ENCODE measurements at regions not wholly inside any gene's neighbourhood (a gene's known extent, or its start where the extent isn't known, plus 50 kb on each side); places are given as distances from the start of the nearest gene placed in this dataset.

DNA sequence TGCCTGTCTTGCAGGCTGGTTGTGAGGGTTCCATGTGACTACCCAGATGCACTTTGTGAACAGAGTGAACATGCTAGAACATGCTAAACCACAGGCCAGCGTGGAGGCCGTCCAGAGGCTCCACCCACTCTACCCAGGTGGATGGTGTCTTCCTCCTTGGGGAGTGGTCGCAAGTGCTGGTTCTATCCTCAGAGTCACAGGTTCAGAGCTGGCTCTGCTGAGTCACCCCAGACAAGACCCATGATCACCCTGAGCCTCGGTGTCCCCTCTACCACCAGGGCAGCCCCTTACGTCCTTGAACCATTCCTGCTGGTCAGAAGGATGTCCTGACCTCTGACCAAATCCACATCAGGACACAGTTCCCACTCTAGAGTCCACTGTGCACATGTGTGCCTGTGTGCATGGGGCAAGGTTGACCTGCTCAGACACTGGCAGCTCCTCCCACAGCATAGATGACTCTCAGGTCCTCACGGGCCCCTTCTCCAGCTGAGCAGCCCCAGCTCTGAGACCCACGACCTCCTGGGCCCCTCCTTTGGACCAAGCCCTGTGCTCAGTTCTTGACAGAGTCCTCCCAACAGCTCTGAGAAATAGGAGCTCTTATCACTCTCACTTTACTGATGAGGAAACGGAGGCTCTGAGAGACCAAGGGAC is 391.8 kb downstream of the MATN1 start:
- TF ChIP-seq TAF1 (IDR thresholded peaks at IDR 0.05; ENCODE audit: borderline replicate concordance, insufficient read depth, low read length): no peak
- TF ChIP-seq SIN3A (IDR thresholded peaks at IDR 0.05; ENCODE audit: borderline replicate concordance, insufficient read depth, low read length): no peak
- TF ChIP-seq, protein P1, sequence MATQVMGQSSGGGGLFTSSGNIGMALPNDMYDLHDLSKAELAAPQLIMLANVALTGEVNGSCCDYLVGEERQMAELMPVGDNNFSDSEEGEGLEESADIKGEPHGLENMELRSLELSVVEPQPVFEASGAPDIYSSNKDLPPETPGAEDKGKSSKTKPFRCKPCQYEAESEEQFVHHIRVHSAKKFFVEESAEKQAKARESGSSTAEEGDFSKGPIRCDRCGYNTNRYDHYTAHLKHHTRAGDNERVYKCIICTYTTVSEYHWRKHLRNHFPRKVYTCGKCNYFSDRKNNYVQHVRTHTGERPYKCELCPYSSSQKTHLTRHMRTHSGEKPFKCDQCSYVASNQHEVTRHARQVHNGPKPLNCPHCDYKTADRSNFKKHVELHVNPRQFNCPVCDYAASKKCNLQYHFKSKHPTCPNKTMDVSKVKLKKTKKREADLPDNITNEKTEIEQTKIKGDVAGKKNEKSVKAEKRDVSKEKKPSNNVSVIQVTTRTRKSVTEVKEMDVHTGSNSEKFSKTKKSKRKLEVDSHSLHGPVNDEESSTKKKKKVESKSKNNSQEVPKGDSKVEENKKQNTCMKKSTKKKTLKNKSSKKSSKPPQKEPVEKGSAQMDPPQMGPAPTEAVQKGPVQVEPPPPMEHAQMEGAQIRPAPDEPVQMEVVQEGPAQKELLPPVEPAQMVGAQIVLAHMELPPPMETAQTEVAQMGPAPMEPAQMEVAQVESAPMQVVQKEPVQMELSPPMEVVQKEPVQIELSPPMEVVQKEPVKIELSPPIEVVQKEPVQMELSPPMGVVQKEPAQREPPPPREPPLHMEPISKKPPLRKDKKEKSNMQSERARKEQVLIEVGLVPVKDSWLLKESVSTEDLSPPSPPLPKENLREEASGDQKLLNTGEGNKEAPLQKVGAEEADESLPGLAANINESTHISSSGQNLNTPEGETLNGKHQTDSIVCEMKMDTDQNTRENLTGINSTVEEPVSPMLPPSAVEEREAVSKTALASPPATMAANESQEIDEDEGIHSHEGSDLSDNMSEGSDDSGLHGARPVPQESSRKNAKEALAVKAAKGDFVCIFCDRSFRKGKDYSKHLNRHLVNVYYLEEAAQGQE (IDR thresholded peaks at IDR 0.05; ENCODE audit: insufficient read depth in 1 of 2, low read depth in 2 of 2, low read length in 2 of 2): no peak
- TF ChIP-seq FOXP2 (optimal IDR thresholded peaks at IDR 0.05; ENCODE audit: borderline replicate concordance, extremely low read depth, extremely low read length, insufficient read depth): no peak
- no peak for TF ChIP-seq POLR2AphosphoS5 (IDR thresholded peaks at IDR 0.05; ENCODE audit: low read depth, low read length)

DNA sequence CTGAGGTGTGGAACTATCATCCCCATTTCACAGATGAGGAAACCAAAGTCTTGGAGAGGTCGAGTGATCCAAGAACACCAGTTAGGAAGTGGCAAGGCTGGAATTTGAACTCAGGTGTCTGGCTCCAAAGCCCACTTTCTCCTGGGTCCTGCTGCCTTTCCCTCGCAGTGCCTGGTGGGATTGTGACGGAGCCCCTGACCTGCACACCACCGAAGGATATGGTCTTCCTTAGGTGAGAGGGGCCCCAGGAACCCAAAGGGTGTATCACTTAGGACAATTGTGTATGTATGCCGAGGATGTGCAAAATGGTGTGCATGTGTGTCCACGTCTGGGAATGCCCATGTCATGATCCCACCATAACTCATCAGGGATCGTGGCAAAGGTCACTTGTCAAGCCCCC is 392.7 kb downstream of the MATN1 start:
- TF ChIP-seq SIN3A (IDR thresholded peaks at IDR 0.05; ENCODE audit: borderline replicate concordance, insufficient read depth, low read length) (no peak), POLR2AphosphoS5 (IDR thresholded peaks at IDR 0.05; ENCODE audit: low read depth, low read length) (no peak), TAF1 (IDR thresholded peaks at IDR 0.05; ENCODE audit: borderline replicate concordance, insufficient read depth, low read length) (no peak), FOXP2 (optimal IDR thresholded peaks at IDR 0.05; ENCODE audit: borderline replicate concordance, extremely low read depth, extremely low read length, insufficient read depth) (no peak)
- TF ChIP-seq, protein P1 (IDR thresholded peaks at IDR 0.05; ENCODE audit: insufficient read depth in 1 of 2, low read depth in 2 of 2, low read length in 2 of 2): no peak

DNA sequence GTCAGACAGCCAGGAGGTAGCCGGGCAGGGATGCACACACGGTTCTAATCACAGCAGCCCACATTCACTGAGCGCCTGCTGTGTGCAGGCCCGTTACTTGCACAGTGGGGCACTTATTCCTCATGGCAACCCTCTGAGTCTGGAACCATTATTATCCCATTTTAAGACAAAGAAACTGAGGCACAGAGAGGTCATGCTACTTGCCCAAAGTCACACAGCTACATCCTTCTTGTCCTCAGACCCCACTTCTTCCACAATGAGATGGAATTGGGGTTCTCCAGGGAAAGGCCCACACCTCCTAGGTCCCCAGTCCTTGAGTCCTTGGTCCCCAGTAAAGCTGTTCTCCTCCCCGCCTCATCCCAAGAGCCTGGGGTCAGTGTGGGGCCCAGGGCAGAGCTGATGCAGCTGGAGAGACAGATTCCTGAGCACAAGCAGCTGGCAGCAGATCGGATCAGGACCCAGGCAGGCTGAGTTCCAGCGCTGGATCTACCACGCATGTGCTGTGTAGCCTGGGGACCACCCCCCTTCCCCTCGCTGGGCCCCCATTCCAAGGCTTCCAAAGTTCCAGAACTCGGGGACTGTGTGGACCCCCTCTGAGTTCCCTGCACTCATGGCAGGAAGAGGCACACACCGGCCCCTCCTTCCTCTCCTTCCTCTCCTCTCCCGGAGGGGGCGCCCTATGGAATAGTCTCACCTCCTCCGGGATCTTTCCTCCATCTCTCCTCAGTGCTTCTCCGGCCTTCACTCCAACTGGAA is 393.4 kb downstream of the MATN1 start:
- TF ChIP-seq SIN3A (IDR thresholded peaks at IDR 0.05; ENCODE audit: borderline replicate concordance, insufficient read depth, low read length): no peak
- no peak for TF ChIP-seq POLR2AphosphoS5 (IDR thresholded peaks at IDR 0.05; ENCODE audit: low read depth, low read length)
- TF ChIP-seq, protein P1 (IDR thresholded peaks at IDR 0.05; ENCODE audit: insufficient read depth in 1 of 2, low read depth in 2 of 2, low read length in 2 of 2): no peak
- no peak for TF ChIP-seq TAF1 (IDR thresholded peaks at IDR 0.05; ENCODE audit: borderline replicate concordance, insufficient read depth, low read length)
- TF ChIP-seq FOXP2 (optimal IDR thresholded peaks at IDR 0.05; ENCODE audit: borderline replicate concordance, extremely low read depth, extremely low read length, insufficient read depth): no peak

DNA sequence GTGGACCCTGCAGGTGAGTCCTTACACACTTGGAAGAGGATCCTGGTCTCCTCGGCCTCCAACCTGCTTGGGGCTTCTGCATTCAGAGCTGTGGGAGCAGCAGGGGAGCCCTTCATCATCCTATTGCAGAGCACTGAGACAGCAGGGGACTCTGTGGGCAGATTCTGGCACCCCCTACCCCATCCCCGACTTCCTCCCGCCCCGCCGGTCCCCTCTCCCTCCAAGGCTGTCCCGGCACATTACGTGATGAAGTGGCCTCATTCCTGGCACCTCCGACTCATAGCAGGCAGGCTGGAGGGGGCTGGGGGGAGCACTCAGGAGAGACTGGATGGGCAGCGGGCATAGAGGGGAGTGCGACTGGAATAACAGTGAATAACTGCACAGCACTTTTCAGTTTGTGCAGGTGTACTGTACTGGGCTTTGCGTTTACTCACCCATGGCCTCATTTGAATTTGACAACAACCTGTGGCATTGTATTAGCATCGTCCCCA is 394.1 kb downstream of the MATN1 start:
- TF ChIP-seq POLR2AphosphoS5 (IDR thresholded peaks at IDR 0.05; ENCODE audit: low read depth, low read length): no peak
- TF ChIP-seq TAF1 (IDR thresholded peaks at IDR 0.05; ENCODE audit: borderline replicate concordance, insufficient read depth, low read length): no peak
- no peak for TF ChIP-seq FOXP2 (optimal IDR thresholded peaks at IDR 0.05; ENCODE audit: borderline replicate concordance, extremely low read depth, extremely low read length, insufficient read depth)
- TF ChIP-seq, protein P1 (IDR thresholded peaks at IDR 0.05; ENCODE audit: insufficient read depth in 1 of 2, low read depth in 2 of 2, low read length in 2 of 2): no peak
- no peak for TF ChIP-seq SIN3A (IDR thresholded peaks at IDR 0.05; ENCODE audit: borderline replicate concordance, insufficient read depth, low read length)

Data from PFSK-1 (cell line).